Endothelial cell of umbilical vein (primary cell): ENCODE measurements at regions not wholly inside any gene's neighbourhood (a gene's known extent, or its start where the extent isn't known, plus 50 kb on each side); places are given as distances from the start of the nearest gene placed in this dataset.

ENCODE experiments used
- BruUV-seq: library from RNA; stranded (reverse); fragments of 400-500 nt; replicated peaks from 2 replicates; lab custom pipeline; 2021; lab: Mats Ljungman, UMichigan
- CTCF ChIA-PET: fragments of 300-600, 350-600 bp; sonication (Branson Sonifier 250); formaldehyde crosslinking; loops from one replicate; lab custom pipeline; 2021; ENCODE audit warnings: antibody characterized with exemption, inconsistent platforms; lab: Charles Lee
- POLR2A ChIA-PET: fragments of 300-600, 350-600 bp; sonication (Branson Sonifier 250); formaldehyde crosslinking; loops from one replicate; lab custom pipeline; 2021; ENCODE audit warnings: antibody characterized with exemption, inconsistent platforms; lab: Charles Lee
- DNase-seq: peaks from one replicate; pipeline ENCODE4 v3.0.0-alpha.2; 2011; ENCODE audit warnings: low read depth, low spot score
- FAIRE-seq: peaks from 2 replicates; lab custom pipeline; 2011; peaks lifted over from hg19 to GRCh38; lab: Jason Lieb, UNC
- H2AFZ ChIP-seq: 2 replicates; pipeline ENCODE4 v1.6.0; 2012; ENCODE audit warnings: low read depth, low read length, control low read depth, inconsistent platforms
- H3K27ac ChIP-seq: 2 replicates; pipeline ENCODE4 v1.5.1; 2011; ENCODE audit warnings: low read depth, mild to moderate bottlenecking, control low read depth, low read length, moderate library complexity; ENCODE audit not compliant: insufficient read depth
- H3K27me3 ChIP-seq, 2 experiments: 2 replicates each; pipeline versions ENCODE4 v1.6.0 to v1.6.1; 2011; ENCODE audit warnings: low read length in 2 of 2, mixed read lengths in 1 of 2; ENCODE audit not compliant: control insufficient read depth in 2 of 2, insufficient read depth in 2 of 2
- H3K36me3 ChIP-seq, 2 experiments: 2 replicates in 1 of 2; 3 replicates in 1 of 2; pipeline ENCODE4 v1.5.1; 2011; ENCODE audit warnings: low read length in 2 of 2, mild to moderate bottlenecking in 1 of 2, moderate library complexity in 1 of 2; ENCODE audit not compliant: control insufficient read depth in 2 of 2, insufficient read depth in 2 of 2; ENCODE audit errors: extremely low read depth in 1 of 2
- H3K4me1 ChIP-seq: 3 replicates; pipeline ENCODE4 v1.5.1; 2011; ENCODE audit warnings: mild to moderate bottlenecking, low read length; ENCODE audit not compliant: control insufficient read depth, insufficient read depth; ENCODE audit errors: extremely low read depth
- H3K4me2 ChIP-seq: 2 replicates; pipeline ENCODE4 v1.6.1; 2011; ENCODE audit warnings: low read length, control low read depth, mixed read lengths; ENCODE audit not compliant: insufficient read depth
- H3K4me3 ChIP-seq, 3 experiments: fragments of 200-600 bp in 1 of 3; sonication (generic), shearing (Covaris generic) in 1 of 3; replicated peaks in 1 of 3; 2 replicates each; pipeline ENCODE4 v1.5.1; 2011 to 2016; ENCODE audit warnings: control low read depth in 3 of 3, low read length in 3 of 3, mild to moderate bottlenecking in 2 of 3, inconsistent platforms in 1 of 3, low read depth in 1 of 3, moderate library complexity in 1 of 3; ENCODE audit not compliant: insufficient read depth in 1 of 3
- H3K79me2 ChIP-seq: 2 replicates; pipeline ENCODE4 v1.6.0; 2012; ENCODE audit warnings: low read length, inconsistent platforms; ENCODE audit not compliant: control insufficient read depth, insufficient read depth
- H3K9ac ChIP-seq: replicated peaks from 2 replicates; pipeline ENCODE3; 2011; ENCODE audit warnings: low read length, control low read depth; ENCODE audit not compliant: insufficient read depth; ENCODE audit errors: extremely low read depth
- H3K9me1 ChIP-seq: replicated peaks from 3 replicates; pipeline ENCODE4 v1.6.0; 2011; ENCODE audit warnings: mild to moderate bottlenecking, low read length; ENCODE audit not compliant: control insufficient read depth, insufficient read depth; ENCODE audit errors: extremely low read depth
- H3K9me3 ChIP-seq: replicated peaks from 2 replicates; pipeline ENCODE4 v1.5.1; 2012; ENCODE audit warnings: low read length, inconsistent platforms; ENCODE audit not compliant: control insufficient read depth, insufficient read depth
- H4K20me1 ChIP-seq: replicated peaks from 2 replicates; pipeline ENCODE3; 2011; ENCODE audit warnings: mild to moderate bottlenecking, low read length; ENCODE audit not compliant: control insufficient read depth, insufficient read depth; ENCODE audit errors: extremely low read depth
- EZH2 ChIP-seq: IDR thresholded peaks from 2 replicates; pipeline ENCODE4 v1.6.1; 2012; ENCODE audit warnings: borderline replicate concordance, low read depth, mild to moderate bottlenecking, moderate library complexity, low read length, inconsistent platforms; ENCODE audit not compliant: severe bottlenecking
- FOS ChIP-seq: IDR thresholded peaks from 2 replicates; pipeline ENCODE4 v1.6.1; 2011; ENCODE audit warnings: mild to moderate bottlenecking, low read length, moderate library complexity, borderline replicate concordance; ENCODE audit not compliant: insufficient read depth
- GATA2 ChIP-seq: IDR thresholded peaks from 2 replicates; pipeline ENCODE4 v1.7.0; 2011; ENCODE audit warnings: low read depth, mild to moderate bottlenecking, moderate library complexity, mixed read lengths, low read length; ENCODE audit not compliant: insufficient read length, insufficient read depth
- JUN ChIP-seq: IDR thresholded peaks from 2 replicates; pipeline ENCODE4 v1.6.1; 2011; ENCODE audit warnings: borderline replicate concordance, low read depth; ENCODE audit not compliant: insufficient read length, insufficient read depth
- MYC ChIP-seq: IDR thresholded peaks from one replicate; pipeline ENCODE4 v1.6.1; 2011; ENCODE audit warnings: mild to moderate bottlenecking, low read depth, low read length
- POLR2A ChIP-seq: IDR thresholded peaks from 2 replicates; pipeline ENCODE4 v1.6.1; 2012; ENCODE audit warnings: low read depth, mild to moderate bottlenecking, control low read depth, low read length
- POLR2AphosphoS5 ChIP-seq: IDR thresholded peaks from 2 replicates; pipeline ENCODE4 v1.6.1; 2012; ENCODE audit warnings: low read depth, mild to moderate bottlenecking, control low read depth, low read length, moderate library complexity; ENCODE audit not compliant: insufficient read depth
- dilution Hi-C: fragments of 300-500 bp; cut with MboI; formaldehyde crosslinking; loops from one replicate; pipeline ENCODE4 v1.15.0; 2019; ENCODE audit warnings: low sequenced_read_pairs; ENCODE audit not compliant: extremely low pct_ligation_motif_present
- intact Hi-C: fragments of 100-400 bp; cut with micrococcal nuclease; formaldehyde crosslinking; loops from one replicate; pipeline ENCODE4 v1.10.0; 2022
- TF ChIP-seq, protein P1 (sequence below), 2 donors: IDR thresholded peaks; 1 replicate in 1 of 2; 2 replicates in 1 of 2; pipeline ENCODE4 v1.5.1; 2011; ENCODE audit warnings: low read length in 2 of 2, mild to moderate bottlenecking in 2 of 2, moderate library complexity in 2 of 2, control low read depth in 1 of 2, inconsistent platforms in 1 of 2, low read depth in 1 of 2; ENCODE audit not compliant: insufficient read depth in 1 of 2; ENCODE audit errors: extremely low read depth in 1 of 2
- TF ChIP-seq, protein P2 (sequence below): IDR thresholded peaks from 2 replicates; pipeline ENCODE4 v1.6.1; 2011; ENCODE audit not compliant: insufficient read depth, insufficient read length

DNA sequence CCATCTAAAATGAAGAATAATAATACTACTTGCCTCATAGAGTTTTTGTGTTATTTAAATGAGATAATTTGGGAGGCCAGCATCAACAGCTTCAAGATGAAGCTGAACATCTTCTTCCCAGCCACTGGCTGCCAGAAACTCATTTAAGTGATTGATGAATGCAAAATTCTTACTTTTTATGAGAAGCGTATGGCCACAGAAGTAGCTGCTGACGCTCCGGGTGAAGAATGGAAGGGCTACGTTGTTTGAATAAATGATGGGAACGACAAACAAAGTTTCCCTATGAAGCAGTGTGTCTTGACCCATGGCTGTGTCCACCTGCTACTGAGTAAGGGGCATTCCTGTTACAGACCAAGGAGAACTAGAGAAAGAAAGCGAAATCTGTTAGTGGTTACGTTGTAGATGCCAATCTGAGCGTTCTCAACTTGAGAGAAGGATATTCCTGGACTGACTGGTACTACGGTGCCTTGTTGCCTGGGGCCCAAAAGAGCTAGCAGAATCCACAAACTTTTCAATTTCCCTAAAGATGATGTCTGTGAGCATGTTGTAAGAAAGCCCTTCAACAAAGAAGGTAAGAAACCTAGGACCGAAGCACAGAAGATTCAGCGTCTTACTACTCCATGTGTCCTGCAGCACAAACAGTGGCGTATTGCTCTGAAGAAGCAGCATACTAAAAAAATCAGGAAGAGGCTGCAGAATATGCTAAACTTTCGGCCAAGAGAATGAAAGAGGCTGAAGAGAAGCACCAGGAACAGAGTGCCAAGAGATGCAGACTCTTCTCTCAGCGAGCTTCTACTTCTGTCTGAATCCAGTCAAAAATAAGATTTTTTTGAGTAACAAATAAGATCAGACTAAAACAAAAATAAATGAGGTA lies 100.0 kb upstream of the LRIG3 start:
- Histone ChIP-seq H3K4me3 (no peak overlapping the region), H3K36me3 (no peaks in the 10 kb centered on the region), H3K79me2 (no peaks in the 10 kb centered on the region), H3K4me1 (no peaks in the 10 kb centered on the region), H2AFZ (no peak overlapping the region), H3K27ac (no peak overlapping the region), H3K9me3 (no peaks in the 10 kb centered on the region), H3K27me3 (no peaks in the 10 kb centered on the region), H3K4me2 (no peak overlapping the region), H3K9ac (no peak overlapping the region), H3K9me1 (no peaks in the 10 kb centered on the region), H4K20me1 (no peaks in the 10 kb centered on the region)
- no peak for TF ChIP-seq JUN
- TF ChIP-seq EZH2 = no peak
- TF ChIP-seq FOS = no peak
- TF ChIP-seq POLR2AphosphoS5 = no peak
- TF ChIP-seq, protein P1, sequence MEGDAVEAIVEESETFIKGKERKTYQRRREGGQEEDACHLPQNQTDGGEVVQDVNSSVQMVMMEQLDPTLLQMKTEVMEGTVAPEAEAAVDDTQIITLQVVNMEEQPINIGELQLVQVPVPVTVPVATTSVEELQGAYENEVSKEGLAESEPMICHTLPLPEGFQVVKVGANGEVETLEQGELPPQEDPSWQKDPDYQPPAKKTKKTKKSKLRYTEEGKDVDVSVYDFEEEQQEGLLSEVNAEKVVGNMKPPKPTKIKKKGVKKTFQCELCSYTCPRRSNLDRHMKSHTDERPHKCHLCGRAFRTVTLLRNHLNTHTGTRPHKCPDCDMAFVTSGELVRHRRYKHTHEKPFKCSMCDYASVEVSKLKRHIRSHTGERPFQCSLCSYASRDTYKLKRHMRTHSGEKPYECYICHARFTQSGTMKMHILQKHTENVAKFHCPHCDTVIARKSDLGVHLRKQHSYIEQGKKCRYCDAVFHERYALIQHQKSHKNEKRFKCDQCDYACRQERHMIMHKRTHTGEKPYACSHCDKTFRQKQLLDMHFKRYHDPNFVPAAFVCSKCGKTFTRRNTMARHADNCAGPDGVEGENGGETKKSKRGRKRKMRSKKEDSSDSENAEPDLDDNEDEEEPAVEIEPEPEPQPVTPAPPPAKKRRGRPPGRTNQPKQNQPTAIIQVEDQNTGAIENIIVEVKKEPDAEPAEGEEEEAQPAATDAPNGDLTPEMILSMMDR (IDR thresholded peaks at IDR 0.05; ENCODE audit: extremely low read depth in 1 of 2, insufficient read depth in 1 of 2, low read depth in 1 of 2, low read length in 2 of 2) = no peak
- TF ChIP-seq MYC = no peak
- TF ChIP-seq POLR2A = no peak
- TF ChIP-seq, protein P2, sequence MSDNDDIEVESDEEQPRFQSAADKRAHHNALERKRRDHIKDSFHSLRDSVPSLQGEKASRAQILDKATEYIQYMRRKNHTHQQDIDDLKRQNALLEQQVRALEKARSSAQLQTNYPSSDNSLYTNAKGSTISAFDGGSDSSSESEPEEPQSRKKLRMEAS = no peak
- TF ChIP-seq GATA2 = no peak
- no TSS peak for BruUV-seq
- ChIA-PET POLR2A (interaction anchor here (0.5 kb wide), 1 partner anchor 21 kb away, joined by 7 read pairs; no protein-coding TSS in a partner anchor), CTCF (interaction anchor here (1.5 to 1.8 kb wide), 3 partner anchors 8 to 18 kb away, joined by 3 to 4 read pairs (median 4); no protein-coding TSS in a partner anchor)
- dilution Hi-C loops = no loop called here
- intact Hi-C loops = no loop called here
- no peak for FAIRE-seq
- DNase-seq = no peak
